ENCODE measurements at regions not wholly inside any gene's neighbourhood (a gene's known extent, or its start where the extent isn't known, plus 50 kb on each side); places are given as distances from the start of the nearest gene placed in this dataset.

DNA sequence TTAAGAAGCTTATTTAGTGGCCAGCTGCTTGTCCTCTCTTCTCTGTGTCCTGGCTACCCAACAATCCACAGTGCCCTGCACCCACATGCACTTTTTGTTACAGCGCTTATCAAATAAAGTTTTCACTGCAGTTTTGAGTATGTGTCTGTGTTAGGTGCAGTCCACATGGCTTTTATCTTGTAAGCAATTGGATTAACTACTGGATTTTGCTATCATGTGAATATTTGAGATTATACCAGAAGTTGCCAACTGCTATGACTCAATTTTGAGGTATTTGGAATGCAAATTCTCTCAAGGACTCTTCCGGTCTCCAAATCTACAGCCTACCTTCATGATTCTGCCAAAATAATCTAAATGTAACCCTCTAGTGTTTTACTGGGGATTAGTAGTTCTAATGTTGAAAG lies 690.2 kb downstream of the NR2F1-AS1 start:
- no peaks in the 10 kb centered on the region for H3K27me3 ChIP-seq (replicated peaks in 1 of 2; ENCODE audit: control insufficient read depth in 2 of 2, insufficient read depth in 2 of 2, low read length in 1 of 2)
- H3K27ac ChIP-seq (ENCODE audit: control insufficient read depth, insufficient read depth): no peak overlapping the region
- 44% methylated on average over 2 of the region's 2 CpGs for WGBS (ENCODE audit: insufficient coverage, insufficient replicate concordance, low lambda C conversion rate, missing lambda C conversion rate)
- H3K9ac ChIP-seq (ENCODE audit: control insufficient read depth, insufficient read depth, low read length): no peak overlapping the region
- DNase-seq (ENCODE audit: low read depth, low spot score) (no peak), FAIRE-seq (no peak), ATAC-seq (no peak)
- ChIA-PET CTCF (interaction anchor here (0.7 kb wide), 1 partner anchor 1249 kb away, joined by 3 read pairs; no protein-coding TSS in a partner anchor), SMC1A (ENCODE audit: uncharacterized antibody, unreplicated experiment) (no interaction called here), RAD21 (ENCODE audit: unreplicated experiment) (no interaction called here), POLR2A (no interaction called here)
- no peaks in the 10 kb centered on the region for H3K79me2 ChIP-seq (ENCODE audit: control insufficient read depth, insufficient read depth, low read length)
- no peaks in the 10 kb centered on the region for H3K4me1 ChIP-seq (ENCODE audit: control insufficient read depth, insufficient read depth, low read length)
- no peaks in the 10 kb centered on the region for H4K20me1 ChIP-seq (ENCODE audit: control insufficient read depth, insufficient read depth)
- H3K9me3 ChIP-seq (replicated peaks; ENCODE audit: control insufficient read depth, insufficient read depth, low read length): no peaks in the 10 kb centered on the region
- in situ Hi-C loops (cut with MboI) (no loop called here), intact Hi-C loops (cut with micrococcal nuclease; ENCODE audit: unreplicated experiment) (no loop called here)
- no peak overlapping the region for H3K4me3 ChIP-seq
- no peaks in the 10 kb centered on the region for H3K36me3 ChIP-seq (ENCODE audit: control insufficient read depth in 2 of 2, insufficient read depth in 2 of 2, low read length in 1 of 2)
- TF ChIP-seq KDM1A (IDR thresholded peaks at IDR 0.05; ENCODE audit: borderline replicate concordance) (no peak), NBN (IDR thresholded peaks at IDR 0.05) (no peak), ETV6 (conservative IDR thresholded peaks at IDR 0.05 in 1 of 2, IDR thresholded peaks at IDR 0.05 in 1 of 2; ENCODE audit: borderline replicate concordance in 1 of 2, low read depth in 1 of 2) (no peak), RFX5 (IDR thresholded peaks at IDR 0.05; ENCODE audit: low read depth, low read length) (no peak), HCFC1 (IDR thresholded peaks at IDR 0.05; ENCODE audit: low read length) (no peak), PAX5 (IDR thresholded peaks at IDR 0.05; ENCODE audit: borderline replicate concordance, low read depth, low read length) (no peak), EGR1 (IDR thresholded peaks at IDR 0.05; ENCODE audit: borderline replicate concordance in 1 of 2, low read depth in 2 of 2, low read length in 2 of 2) (no peak), SMC3 (IDR thresholded peaks at IDR 0.05; ENCODE audit: borderline replicate concordance, low read length) (no peak), NFIC (IDR thresholded peaks at IDR 0.05; ENCODE audit: low read depth, low read length) (no peak), ZBTB33 (IDR thresholded peaks at IDR 0.05) (no peak), MEF2B (IDR thresholded peaks at IDR 0.05; ENCODE audit: partially characterized antibody, poor library complexity, severe bottlenecking) (no peak), ZSCAN29 (IDR thresholded peaks at IDR 0.05) (no peak)
- TF ChIP-seq, protein P1, sequence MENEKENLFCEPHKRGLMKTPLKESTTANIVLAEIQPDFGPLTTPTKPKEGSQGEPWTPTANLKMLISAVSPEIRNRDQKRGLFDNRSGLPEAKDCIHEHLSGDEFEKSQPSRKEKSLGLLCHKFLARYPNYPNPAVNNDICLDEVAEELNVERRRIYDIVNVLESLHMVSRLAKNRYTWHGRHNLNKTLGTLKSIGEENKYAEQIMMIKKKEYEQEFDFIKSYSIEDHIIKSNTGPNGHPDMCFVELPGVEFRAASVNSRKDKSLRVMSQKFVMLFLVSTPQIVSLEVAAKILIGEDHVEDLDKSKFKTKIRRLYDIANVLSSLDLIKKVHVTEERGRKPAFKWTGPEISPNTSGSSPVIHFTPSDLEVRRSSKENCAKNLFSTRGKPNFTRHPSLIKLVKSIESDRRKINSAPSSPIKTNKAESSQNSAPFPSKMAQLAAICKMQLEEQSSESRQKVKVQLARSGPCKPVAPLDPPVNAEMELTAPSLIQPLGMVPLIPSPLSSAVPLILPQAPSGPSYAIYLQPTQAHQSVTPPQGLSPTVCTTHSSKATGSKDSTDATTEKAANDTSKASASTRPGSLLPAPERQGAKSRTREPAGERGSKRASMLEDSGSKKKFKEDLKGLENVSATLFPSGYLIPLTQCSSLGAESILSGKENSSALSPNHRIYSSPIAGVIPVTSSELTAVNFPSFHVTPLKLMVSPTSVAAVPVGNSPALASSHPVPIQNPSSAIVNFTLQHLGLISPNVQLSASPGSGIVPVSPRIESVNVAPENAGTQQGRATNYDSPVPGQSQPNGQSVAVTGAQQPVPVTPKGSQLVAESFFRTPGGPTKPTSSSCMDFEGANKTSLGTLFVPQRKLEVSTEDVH (IDR thresholded peaks at IDR 0.05; ENCODE audit: low read depth, partially characterized antibody): no peak
- TF ChIP-seq, protein P2, sequence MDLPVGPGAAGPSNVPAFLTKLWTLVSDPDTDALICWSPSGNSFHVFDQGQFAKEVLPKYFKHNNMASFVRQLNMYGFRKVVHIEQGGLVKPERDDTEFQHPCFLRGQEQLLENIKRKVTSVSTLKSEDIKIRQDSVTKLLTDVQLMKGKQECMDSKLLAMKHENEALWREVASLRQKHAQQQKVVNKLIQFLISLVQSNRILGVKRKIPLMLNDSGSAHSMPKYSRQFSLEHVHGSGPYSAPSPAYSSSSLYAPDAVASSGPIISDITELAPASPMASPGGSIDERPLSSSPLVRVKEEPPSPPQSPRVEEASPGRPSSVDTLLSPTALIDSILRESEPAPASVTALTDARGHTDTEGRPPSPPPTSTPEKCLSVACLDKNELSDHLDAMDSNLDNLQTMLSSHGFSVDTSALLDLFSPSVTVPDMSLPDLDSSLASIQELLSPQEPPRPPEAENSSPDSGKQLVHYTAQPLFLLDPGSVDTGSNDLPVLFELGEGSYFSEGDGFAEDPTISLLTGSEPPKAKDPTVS (IDR thresholded peaks at IDR 0.05; ENCODE audit: low read depth, low read length): no peak
- H3K4me2 ChIP-seq (ENCODE audit: control insufficient read depth, insufficient read depth): no peak overlapping the region
- no peak overlapping the region for H2AFZ ChIP-seq (ENCODE audit: control insufficient read depth, low read depth, low read length)
- BruUV-seq (replicated peaks): no TSS peak

Measured in GM12878 (cell line).